ENCODE measurements at regions not wholly inside any gene's neighbourhood (a gene's known extent, or its start where the extent isn't known, plus 50 kb on each side); places are given as distances from the start of the nearest gene placed in this dataset.

GRCh38 chr16:86337138-86337537 lies 173.2 kb upstream of the FOXF1 start:
- no peaks in the 10 kb centered on the region for H3K36me3 ChIP-seq
- H3K4me3 ChIP-seq: no peak overlapping the region
- TF ChIP-seq CTCF (IDR thresholded peaks at IDR 0.05): no peak
- no peak overlapping the region for H3K27ac ChIP-seq
- H3K9me3 ChIP-seq: no peaks in the 10 kb centered on the region
- no peaks in the 10 kb centered on the region for H3K4me1 ChIP-seq
- DNase-seq (no peak), ATAC-seq (no peak)
- H3K27me3 ChIP-seq (ENCODE audit: low read depth): peaks cover under 1% of the 10 kb centered on the region
- intact Hi-C loops (cut with DNase I): no loop called here

- ATAC-seq: no peak
- intact Hi-C loops (cut with DNase I): no loop called here
- DNase-seq: no peak
Measured at GRCh38 chr16:86337581-86338402, 172.5 kb upstream of the FOXF1 start.

GRCh38 chr16:86338403-86339115 lies 171.8 kb upstream of the FOXF1 start:
- intact Hi-C loops (cut with DNase I): no loop called here
- ATAC-seq (no peak), DNase-seq (no peak)
- Histone ChIP-seq H3K9me3 (no peaks in the 10 kb centered on the region), H3K4me1 (peaks cover 5% of the 10 kb centered on the region), H3K4me3 (no peak overlapping the region), H3K36me3 (no peaks in the 10 kb centered on the region), H3K27ac (no peak overlapping the region), H3K27me3 (ENCODE audit: low read depth) (peaks cover 5% of the 10 kb centered on the region)
- TF ChIP-seq CTCF (IDR thresholded peaks at IDR 0.05): no peak

More at GRCh38 chr16:86337581-86338402, 172.5 kb upstream of the FOXF1 start:
- Histone ChIP-seq H3K4me3 (no peak overlapping the region), H3K27me3 (ENCODE audit: low read depth) (no peaks in the 10 kb centered on the region), H3K9me3 (no peaks in the 10 kb centered on the region), H3K27ac (no peak overlapping the region), H3K36me3 (no peaks in the 10 kb centered on the region), H3K4me1 (peaks cover 4% of the 10 kb centered on the region)
- TF ChIP-seq CTCF (IDR thresholded peaks at IDR 0.05): no peak

GRCh38 chr16:86342161-86342834 lies 168.0 kb upstream of the FOXF1 start:
- Histone ChIP-seq H3K27ac (peak overlapping the region; percentile 81), H3K4me1 (peaks cover 15% of the 10 kb centered on the region), H3K4me3 (no peak overlapping the region), H3K27me3 (ENCODE audit: low read depth) (peaks cover 5% of the 10 kb centered on the region), H3K9me3 (no peaks in the 10 kb centered on the region), H3K36me3 (no peaks in the 10 kb centered on the region)
- ATAC-seq (no peak), DNase-seq (no peak)
- intact Hi-C loops (cut with DNase I): no loop called here
- no peak for TF ChIP-seq CTCF (IDR thresholded peaks at IDR 0.05)

- peaks cover 15% of the 10 kb centered on the region for H3K4me1 ChIP-seq
- peaks cover 13% of the 10 kb centered on the region for H3K27me3 ChIP-seq (ENCODE audit: low read depth)
- peak overlapping the region; percentile 24 for H3K4me3 ChIP-seq
- intact Hi-C loops (cut with DNase I): no loop called here
- ATAC-seq: peak; percentile 48 to 57
- H3K36me3 ChIP-seq: no peaks in the 10 kb centered on the region
- no peaks in the 10 kb centered on the region for H3K9me3 ChIP-seq
- peak overlapping the region; percentile 81 for H3K27ac ChIP-seq
- no peak for TF ChIP-seq CTCF (IDR thresholded peaks at IDR 0.05)
- no peak for DNase-seq
Measured at GRCh38 chr16:86343027-86343795, 167.1 kb upstream of the FOXF1 start.
